ENCODE measurements at regions not wholly inside any gene's neighbourhood (a gene's known extent, or its start where the extent isn't known, plus 50 kb on each side); places are given as distances from the start of the nearest gene placed in this dataset.

DNA sequence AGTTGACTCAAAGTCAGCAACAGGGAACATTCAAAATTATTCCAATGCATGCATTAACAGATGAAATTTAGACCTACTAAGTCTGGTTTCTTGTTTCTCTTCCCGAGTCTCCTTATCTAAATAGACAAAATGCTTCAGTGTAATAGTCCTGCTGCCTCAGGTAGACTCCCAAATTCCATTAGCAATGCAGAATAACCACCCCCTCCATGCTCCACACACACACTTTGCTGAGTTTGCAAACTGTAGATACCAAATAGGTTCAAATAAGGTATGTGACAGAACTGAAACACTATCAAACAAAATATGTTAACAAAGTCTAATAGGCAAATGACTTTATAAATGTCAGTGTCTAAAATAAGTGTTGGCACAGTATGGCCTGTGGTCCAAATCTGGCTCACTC, 451.1 kb upstream of the SOX5 start:
- FAIRE-seq: no peak
- H3K9me3 ChIP-seq: no peaks in the 10 kb centered on the region
- TF ChIP-seq JUNB (IDR thresholded peaks at IDR 0.05): no peak
- TF ChIP-seq MAFK (IDR thresholded peaks at IDR 0.05; ENCODE audit: partially characterized antibody): peak; percentile 1
- no peaks in the 10 kb centered on the region for H3K4me1 ChIP-seq
- H3K4me3 ChIP-seq: no peak overlapping the region
- 0% methylated on average over 1 of the region's 1 CpG for WGBS (ENCODE audit: missing lambda C conversion rate)
- CTCF ChIA-PET: no interaction called here
- DNase-seq (ENCODE audit: low read depth in 1 of 2, low spot score in 1 of 2): no peak
- no peak overlapping the region for H3K27ac ChIP-seq
- no peak overlapping the region for H3K4me2 ChIP-seq
- POLR2A ChIA-PET: no interaction called here
- no peak for ATAC-seq

- Histone ChIP-seq H3K9me3 (no peaks in the 10 kb centered on the region), H3K4me2 (no peak overlapping the region), H3K4me1 (no peaks in the 10 kb centered on the region), H3K27ac (no peak overlapping the region), H3K4me3 (no peak overlapping the region)
- no peak for ATAC-seq
- ChIA-PET CTCF (no interaction called here), POLR2A (no interaction called here)
- TF ChIP-seq HOXB5 (CRISPR knock-in tag; IDR thresholded peaks at IDR 0.05) (no peak), RCOR1 (IDR thresholded peaks at IDR 0.05; ENCODE audit: low read depth, low read length) (no peak), CBX2 (IDR thresholded peaks at IDR 0.05; ENCODE audit: borderline replicate concordance, low read depth) (no peak), TP53 (CRISPR knock-in tag; IDR thresholded peaks at IDR 0.05) (no peak), EP300 (IDR thresholded peaks at IDR 0.05) (no peak), RARB (CRISPR knock-in tag; IDR thresholded peaks at IDR 0.05) (no peak), SREBF2 (IDR thresholded peaks at IDR 0.05) (no peak), TFCP2L1 (CRISPR knock-in tag; IDR thresholded peaks at IDR 0.05) (no peak), HDAC2 (IDR thresholded peaks at IDR 0.05) (no peak), USF2 (IDR thresholded peaks at IDR 0.05) (no peak)
- TF ChIP-seq, protein P1, sequence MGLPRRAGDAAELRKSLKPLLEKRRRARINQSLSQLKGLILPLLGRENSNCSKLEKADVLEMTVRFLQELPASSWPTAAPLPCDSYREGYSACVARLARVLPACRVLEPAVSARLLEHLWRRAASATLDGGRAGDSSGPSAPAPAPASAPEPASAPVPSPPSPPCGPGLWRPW (IDR thresholded peaks at IDR 0.05): no peak
- no peak for DNase-seq (ENCODE audit: low read depth in 1 of 2, low spot score in 1 of 2)
- FAIRE-seq: no peak
- WGBS (ENCODE audit: missing lambda C conversion rate): 7% methylated on average over 4 of the region's 4 CpGs
These were observed 449.1 kb upstream of the SOX5 start for GRCh38 chr12:24398605-24399004.

GRCh38 chr12:24396224-24396623, 446.8 kb upstream of the SOX5 start:
- no peak for DNase-seq (ENCODE audit: low read depth in 1 of 2, low spot score in 1 of 2)
- CTCF ChIA-PET: no interaction called here
- TF ChIP-seq, protein P2, sequence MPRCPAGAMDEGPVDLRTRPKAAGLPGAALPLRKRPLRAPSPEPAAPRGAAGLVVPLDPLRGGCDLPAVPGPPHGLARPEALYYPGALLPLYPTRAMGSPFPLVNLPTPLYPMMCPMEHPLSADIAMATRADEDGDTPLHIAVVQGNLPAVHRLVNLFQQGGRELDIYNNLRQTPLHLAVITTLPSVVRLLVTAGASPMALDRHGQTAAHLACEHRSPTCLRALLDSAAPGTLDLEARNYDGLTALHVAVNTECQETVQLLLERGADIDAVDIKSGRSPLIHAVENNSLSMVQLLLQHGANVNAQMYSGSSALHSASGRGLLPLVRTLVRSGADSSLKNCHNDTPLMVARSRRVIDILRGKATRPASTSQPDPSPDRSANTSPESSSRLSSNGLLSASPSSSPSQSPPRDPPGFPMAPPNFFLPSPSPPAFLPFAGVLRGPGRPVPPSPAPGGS (IDR thresholded peaks at IDR 0.05): no peak
- TF ChIP-seq BHLHE40 (IDR thresholded peaks at IDR 0.05; ENCODE audit: low read depth, low read length) (no peak), MAZ (IDR thresholded peaks at IDR 0.05; ENCODE audit: borderline replicate concordance, low read depth, low read length) (no peak), MAX (IDR thresholded peaks at IDR 0.05) (no peak), FOSL2 (IDR thresholded peaks at IDR 0.05) (no peak), FOSL2 (CRISPR knock-in tag; IDR thresholded peaks at IDR 0.05) (no peak), EP300 (IDR thresholded peaks at IDR 0.05) (no peak), ZC3H11A (IDR thresholded peaks at IDR 0.05) (no peak), CEBPB (IDR thresholded peaks at IDR 0.05) (no peak), HMGXB4 (CRISPR knock-in tag; IDR thresholded peaks at IDR 0.05; ENCODE audit: borderline replicate concordance) (no peak), JUNB (IDR thresholded peaks at IDR 0.05) (no peak), JUN (IDR thresholded peaks at IDR 0.05) (no peak), FOSB (CRISPR knock-in tag; IDR thresholded peaks at IDR 0.05) (no peak), ELK1 (IDR thresholded peaks at IDR 0.05; ENCODE audit: low read depth, low read length) (no peak), RFX5 (IDR thresholded peaks at IDR 0.05) (no peak), CHD4 (IDR thresholded peaks at IDR 0.05; ENCODE audit: borderline replicate concordance) (no peak), ZNF302 (CRISPR knock-in tag; IDR thresholded peaks at IDR 0.05) (no peak), POLR2AphosphoS2 (conservative IDR thresholded peaks at IDR 0.05; ENCODE audit: low read length) (no peak)
- TF ChIP-seq, protein P3, sequence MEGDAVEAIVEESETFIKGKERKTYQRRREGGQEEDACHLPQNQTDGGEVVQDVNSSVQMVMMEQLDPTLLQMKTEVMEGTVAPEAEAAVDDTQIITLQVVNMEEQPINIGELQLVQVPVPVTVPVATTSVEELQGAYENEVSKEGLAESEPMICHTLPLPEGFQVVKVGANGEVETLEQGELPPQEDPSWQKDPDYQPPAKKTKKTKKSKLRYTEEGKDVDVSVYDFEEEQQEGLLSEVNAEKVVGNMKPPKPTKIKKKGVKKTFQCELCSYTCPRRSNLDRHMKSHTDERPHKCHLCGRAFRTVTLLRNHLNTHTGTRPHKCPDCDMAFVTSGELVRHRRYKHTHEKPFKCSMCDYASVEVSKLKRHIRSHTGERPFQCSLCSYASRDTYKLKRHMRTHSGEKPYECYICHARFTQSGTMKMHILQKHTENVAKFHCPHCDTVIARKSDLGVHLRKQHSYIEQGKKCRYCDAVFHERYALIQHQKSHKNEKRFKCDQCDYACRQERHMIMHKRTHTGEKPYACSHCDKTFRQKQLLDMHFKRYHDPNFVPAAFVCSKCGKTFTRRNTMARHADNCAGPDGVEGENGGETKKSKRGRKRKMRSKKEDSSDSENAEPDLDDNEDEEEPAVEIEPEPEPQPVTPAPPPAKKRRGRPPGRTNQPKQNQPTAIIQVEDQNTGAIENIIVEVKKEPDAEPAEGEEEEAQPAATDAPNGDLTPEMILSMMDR (IDR thresholded peaks at IDR 0.05): no peak
- TF ChIP-seq, protein P1 (IDR thresholded peaks at IDR 0.05): no peak
- Histone ChIP-seq H3K27ac (no peak overlapping the region), H3K4me2 (no peak overlapping the region), H3K4me1 (no peaks in the 10 kb centered on the region), H3K9me3 (no peaks in the 10 kb centered on the region), H3K4me3 (no peak overlapping the region)
- ATAC-seq: no peak
- FAIRE-seq: no peak
- 41% methylated on average over 11 of the region's 11 CpGs for WGBS (ENCODE audit: missing lambda C conversion rate)
- POLR2A ChIA-PET: no interaction called here
